Central memory CD8-positive, alpha-beta T cell (primary cell): ENCODE measurements at regions not wholly inside any gene's neighbourhood (a gene's known extent, or its start where the extent isn't known, plus 50 kb on each side); places are given as distances from the start of the nearest gene placed in this dataset.

Experiments used
- ATAC-seq: fragments of 150-1000 bp; cut with Tn5 transposase; replicated peaks from 2 replicates; pipeline ENCODE4 v1.10.0; 2022; ENCODE audit warnings: mild to moderate bottlenecking, moderate FRiP score, moderate number of reproducible peaks; ENCODE audit not compliant: poor library complexity, severe bottlenecking; ENCODE audit errors: extremely low read depth
- DNase-seq, 2 donors: peaks; one replicate each; pipeline ENCODE4 v3.0.0; 2021; ENCODE audit warnings: low spot score in 2 of 2
- H3K27ac Mint-ChIP-seq: one replicate; pipeline ENCODE4 v1.8.0; 2022; ENCODE audit warnings: low read depth, mild to moderate bottlenecking, moderate library complexity, mixed read lengths
- H3K27me3 Mint-ChIP-seq: one replicate; pipeline ENCODE4 v1.8.0; 2022; ENCODE audit warnings: mixed read lengths
- H3K36me3 Mint-ChIP-seq: one replicate; pipeline ENCODE4 v1.8.0; 2022; ENCODE audit warnings: mild to moderate bottlenecking, moderate library complexity, mixed read lengths; ENCODE audit not compliant: insufficient read depth
- H3K4me1 Mint-ChIP-seq: one replicate; pipeline ENCODE4 v1.8.0; 2022; ENCODE audit warnings: mixed read lengths
- H3K4me3 Mint-ChIP-seq: one replicate; pipeline ENCODE4 v1.8.0; 2022; ENCODE audit warnings: mild to moderate bottlenecking, moderate library complexity, mixed read lengths
- H3K9me3 Mint-ChIP-seq: one replicate; pipeline ENCODE4 v1.8.0; 2022; ENCODE audit warnings: mixed read lengths

GRCh38 chr13:107242138-107242537, 674.2 kb upstream of the ARGLU1 start:
- no peaks in the 10 kb centered on the region for H3K4me1 Mint-ChIP-seq
- H3K27ac Mint-ChIP-seq, result no peak overlapping the region
- ATAC-seq, result no peak
- H3K9me3 Mint-ChIP-seq, result peaks cover 12% of the 10 kb centered on the region
- no peak for DNase-seq
- no peaks in the 10 kb centered on the region for H3K27me3 Mint-ChIP-seq
- H3K36me3 Mint-ChIP-seq, result no peaks in the 10 kb centered on the region
- no peak overlapping the region for H3K4me3 Mint-ChIP-seq

GRCh38 chr13:107241381-107241780, 673.4 kb upstream of the ARGLU1 start:
- Mint-ChIP-seq H3K27ac (no peak overlapping the region), H3K4me3 (no peak overlapping the region), H3K9me3 (peaks cover 12% of the 10 kb centered on the region), H3K36me3 (no peaks in the 10 kb centered on the region), H3K4me1 (no peaks in the 10 kb centered on the region), H3K27me3 (no peaks in the 10 kb centered on the region)
- no peak for ATAC-seq
- DNase-seq, result no peak

- ATAC-seq, result no peak
- H3K36me3 Mint-ChIP-seq, result no peaks in the 10 kb centered on the region
These were observed 671.3 kb upstream of the ARGLU1 start for GRCh38 chr13:107239213-107239612.

GRCh38 chr13:107238262-107238981, 670.5 kb upstream of the ARGLU1 start:
- ATAC-seq (no peak), DNase-seq (no peak)
- Mint-ChIP-seq H3K9me3 (peaks cover 16% of the 10 kb centered on the region), H3K4me3 (no peak overlapping the region), H3K27me3 (no peaks in the 10 kb centered on the region), H3K36me3 (no peaks in the 10 kb centered on the region), H3K4me1 (no peaks in the 10 kb centered on the region), H3K27ac (no peak overlapping the region)

More at GRCh38 chr13:107239213-107239612, 671.3 kb upstream of the ARGLU1 start:
- Mint-ChIP-seq H3K4me1 (no peaks in the 10 kb centered on the region), H3K27me3 (no peaks in the 10 kb centered on the region), H3K27ac (no peak overlapping the region), H3K4me3 (no peak overlapping the region), H3K9me3 (peaks cover 12% of the 10 kb centered on the region)
- no peak for DNase-seq

- no peak for ATAC-seq
- H3K4me1 Mint-ChIP-seq, result no peaks in the 10 kb centered on the region
- peaks cover 10% of the 10 kb centered on the region for H3K9me3 Mint-ChIP-seq
- H3K27me3 Mint-ChIP-seq, result no peaks in the 10 kb centered on the region
- no peak for DNase-seq
- no peak overlapping the region for H3K4me3 Mint-ChIP-seq
- no peak overlapping the region for H3K27ac Mint-ChIP-seq
- H3K36me3 Mint-ChIP-seq, result no peaks in the 10 kb centered on the region
These were observed 666.6 kb upstream of the ARGLU1 start for GRCh38 chr13:107234319-107235073.

- Mint-ChIP-seq H3K27me3 (no peaks in the 10 kb centered on the region), H3K9me3 (peaks cover 10% of the 10 kb centered on the region), H3K4me3 (no peak overlapping the region), H3K36me3 (no peaks in the 10 kb centered on the region), H3K4me1 (no peaks in the 10 kb centered on the region), H3K27ac (no peak overlapping the region)
- ATAC-seq (no peak), DNase-seq (no peak)
These were observed 665.6 kb upstream of the ARGLU1 start for GRCh38 chr13:107233541-107233940.

- DNase-seq (no peak), ATAC-seq (no peak)
- Mint-ChIP-seq H3K27me3 (no peaks in the 10 kb centered on the region), H3K27ac (no peak overlapping the region), H3K9me3 (peaks cover 15% of the 10 kb centered on the region), H3K4me3 (no peak overlapping the region), H3K36me3 (no peaks in the 10 kb centered on the region), H3K4me1 (no peaks in the 10 kb centered on the region)
These were observed 664.0 kb upstream of the ARGLU1 start for GRCh38 chr13:107231944-107232343.

- Mint-ChIP-seq H3K27ac (no peak overlapping the region), H3K9me3 (peaks cover 11% of the 10 kb centered on the region), H3K27me3 (no peaks in the 10 kb centered on the region), H3K4me1 (no peaks in the 10 kb centered on the region), H3K36me3 (no peaks in the 10 kb centered on the region), H3K4me3 (no peak overlapping the region)
- DNase-seq, result no peak
- ATAC-seq, result no peak
These were observed 655.9 kb upstream of the ARGLU1 start for GRCh38 chr13:107223867-107224266.

- Mint-ChIP-seq H3K4me1 (no peaks in the 10 kb centered on the region), H3K9me3 (peaks cover 14% of the 10 kb centered on the region), H3K4me3 (no peak overlapping the region), H3K36me3 (no peaks in the 10 kb centered on the region), H3K27ac (no peak overlapping the region), H3K27me3 (no peaks in the 10 kb centered on the region)
- DNase-seq, result no peak
- ATAC-seq, result no peak
These were observed 654.7 kb upstream of the ARGLU1 start for GRCh38 chr13:107222597-107222996.

GRCh38 chr13:107220245-107220644, 652.3 kb upstream of the ARGLU1 start:
- Mint-ChIP-seq H3K27ac (no peak overlapping the region), H3K4me1 (no peaks in the 10 kb centered on the region), H3K27me3 (no peaks in the 10 kb centered on the region), H3K36me3 (no peaks in the 10 kb centered on the region), H3K4me3 (no peak overlapping the region), H3K9me3 (peaks cover 22% of the 10 kb centered on the region)
- ATAC-seq, result no peak
- no peak for DNase-seq

GRCh38 chr13:107217251-107217650, 649.3 kb upstream of the ARGLU1 start:
- H3K36me3 Mint-ChIP-seq, result no peaks in the 10 kb centered on the region
- ATAC-seq, result no peak

GRCh38 chr13:107216046-107216755, 648.3 kb upstream of the ARGLU1 start:
- no peak for ATAC-seq
- Mint-ChIP-seq H3K27ac (no peak overlapping the region), H3K4me1 (no peaks in the 10 kb centered on the region), H3K9me3 (peaks cover 22% of the 10 kb centered on the region), H3K4me3 (no peak overlapping the region), H3K36me3 (no peaks in the 10 kb centered on the region), H3K27me3 (no peaks in the 10 kb centered on the region)
- DNase-seq, result no peak

More at GRCh38 chr13:107217251-107217650, 649.3 kb upstream of the ARGLU1 start:
- Mint-ChIP-seq H3K4me3 (no peak overlapping the region), H3K9me3 (peaks cover 22% of the 10 kb centered on the region), H3K27me3 (no peaks in the 10 kb centered on the region), H3K4me1 (no peaks in the 10 kb centered on the region), H3K27ac (no peak overlapping the region)
- DNase-seq, result no peak
